ENCODE measurements at regions not wholly inside any gene's neighbourhood (a gene's known extent, or its start where the extent isn't known, plus 50 kb on each side); places are given as distances from the start of the nearest gene placed in this dataset.
"Not testable (repeated sequence)": the region's sequence is repeated elsewhere in the genome, so short reads cannot be mapped to it uniquely, and the experiment has no call there.

DNA sequence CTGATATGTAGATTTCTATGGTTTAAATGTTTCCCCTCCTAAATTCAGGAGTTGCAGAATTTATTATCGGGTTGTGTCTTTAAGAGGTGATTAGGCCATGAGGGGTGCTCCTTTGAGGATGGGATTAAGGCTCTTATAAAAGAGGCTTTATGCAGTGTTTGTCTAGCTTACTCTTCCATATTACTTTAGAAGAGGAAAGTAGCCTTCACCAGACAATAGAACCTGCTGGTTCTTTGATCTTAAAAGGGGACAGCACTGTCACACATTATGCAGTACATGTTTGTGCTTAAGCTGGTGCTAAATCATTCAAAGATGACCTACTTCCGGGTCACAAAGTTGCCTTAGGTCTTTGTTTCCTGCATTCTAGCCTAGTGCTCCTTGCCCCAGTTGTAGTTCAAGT lies 81.0 kb downstream of the CPXCR1 start:
- no peaks in the 10 kb centered on the region for H3K9me3 ChIP-seq
- H3K27ac ChIP-seq, result no peak overlapping the region
- no peaks in the 10 kb centered on the region for H3K4me1 ChIP-seq
- H3K36me3 ChIP-seq, result no peaks in the 10 kb centered on the region
- ATAC-seq (no peak), DNase-seq (no peak)
- H3K4me3 ChIP-seq, result no peak overlapping the region
- TF ChIP-seq, protein P1, sequence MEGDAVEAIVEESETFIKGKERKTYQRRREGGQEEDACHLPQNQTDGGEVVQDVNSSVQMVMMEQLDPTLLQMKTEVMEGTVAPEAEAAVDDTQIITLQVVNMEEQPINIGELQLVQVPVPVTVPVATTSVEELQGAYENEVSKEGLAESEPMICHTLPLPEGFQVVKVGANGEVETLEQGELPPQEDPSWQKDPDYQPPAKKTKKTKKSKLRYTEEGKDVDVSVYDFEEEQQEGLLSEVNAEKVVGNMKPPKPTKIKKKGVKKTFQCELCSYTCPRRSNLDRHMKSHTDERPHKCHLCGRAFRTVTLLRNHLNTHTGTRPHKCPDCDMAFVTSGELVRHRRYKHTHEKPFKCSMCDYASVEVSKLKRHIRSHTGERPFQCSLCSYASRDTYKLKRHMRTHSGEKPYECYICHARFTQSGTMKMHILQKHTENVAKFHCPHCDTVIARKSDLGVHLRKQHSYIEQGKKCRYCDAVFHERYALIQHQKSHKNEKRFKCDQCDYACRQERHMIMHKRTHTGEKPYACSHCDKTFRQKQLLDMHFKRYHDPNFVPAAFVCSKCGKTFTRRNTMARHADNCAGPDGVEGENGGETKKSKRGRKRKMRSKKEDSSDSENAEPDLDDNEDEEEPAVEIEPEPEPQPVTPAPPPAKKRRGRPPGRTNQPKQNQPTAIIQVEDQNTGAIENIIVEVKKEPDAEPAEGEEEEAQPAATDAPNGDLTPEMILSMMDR (IDR thresholded peaks at IDR 0.05), result no peak
- H3K27me3 ChIP-seq (ENCODE audit: low read depth), result no peaks in the 10 kb centered on the region
- intact Hi-C loops (cut with DNase I), result no loop called here

DNA sequence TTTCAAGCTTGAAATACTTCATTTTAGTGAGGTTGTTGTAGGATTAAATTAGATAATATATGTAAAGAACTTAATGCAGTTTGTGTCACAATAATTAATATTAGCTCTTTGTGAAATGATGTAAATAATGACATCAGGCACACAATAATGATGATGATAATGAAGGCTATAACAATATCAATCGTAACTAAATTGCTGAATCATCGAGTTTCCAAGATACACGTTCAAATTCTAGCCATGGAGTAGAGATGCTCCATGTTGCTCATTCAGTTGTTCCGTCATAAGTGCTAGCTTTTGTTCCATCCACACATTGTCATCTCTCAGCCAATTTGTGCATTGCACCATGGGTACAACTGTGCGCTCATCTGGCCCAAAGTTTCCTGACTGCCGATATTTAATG lies 83.1 kb downstream of the CPXCR1 start:
- TF ChIP-seq, protein P1 (IDR thresholded peaks at IDR 0.05), result no peak
- no peaks in the 10 kb centered on the region for H3K9me3 ChIP-seq
- DNase-seq (no peak), ATAC-seq (no peak)
- H3K27me3 ChIP-seq (ENCODE audit: low read depth), result no peaks in the 10 kb centered on the region
- H3K4me1 ChIP-seq, result no peaks in the 10 kb centered on the region
- no peak overlapping the region for H3K27ac ChIP-seq
- no peaks in the 10 kb centered on the region for H3K36me3 ChIP-seq
- no peak overlapping the region for H3K4me3 ChIP-seq
- intact Hi-C loops (cut with DNase I), result no loop called here

DNA sequence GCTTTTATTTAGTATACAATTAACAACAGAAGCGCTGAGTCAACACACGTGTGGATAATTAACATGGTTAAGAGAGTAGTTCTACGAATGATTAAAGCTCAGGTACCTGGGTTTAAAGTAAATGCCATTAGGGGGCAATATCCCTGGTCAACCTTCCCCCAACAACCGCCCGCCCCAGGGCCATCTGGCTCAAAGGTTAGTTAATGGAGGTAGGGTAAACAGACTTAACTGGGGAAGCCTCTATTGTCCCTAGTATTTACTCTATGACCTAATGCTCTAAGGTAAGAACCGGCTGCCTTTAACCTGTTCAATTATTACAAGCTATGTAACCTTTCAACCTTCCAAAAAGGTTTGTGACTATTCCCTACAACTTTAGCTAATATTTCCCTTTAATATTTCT lies 90.7 kb downstream of the CPXCR1 start:
- H3K4me3 ChIP-seq; ATAC-seq; H3K27ac ChIP-seq; DNase-seq; H3K36me3 ChIP-seq; intact Hi-C loops (cut with DNase I); H3K27me3 ChIP-seq (ENCODE audit: low read depth); H3K9me3 ChIP-seq; H3K4me1 ChIP-seq: not testable (repeated sequence)

DNA sequence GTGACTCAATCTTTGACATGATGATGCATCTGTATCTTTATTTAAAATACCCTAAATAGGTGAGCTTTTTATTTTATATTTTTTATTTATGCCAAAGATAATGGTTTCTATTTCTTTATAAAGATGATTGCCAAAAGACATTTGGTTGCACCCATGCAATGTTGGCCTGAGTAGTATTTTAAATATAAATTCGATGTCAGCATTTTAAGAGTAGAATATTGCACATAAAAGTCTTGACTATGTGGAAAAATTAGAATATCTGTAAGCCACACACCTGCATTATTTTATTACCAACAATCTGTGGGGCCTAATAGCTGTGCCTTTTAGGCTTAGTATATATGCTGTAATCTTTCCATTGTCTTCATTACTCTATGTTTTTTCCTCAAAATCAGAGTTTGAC lies 91.4 kb downstream of the CPXCR1 start:
- no peaks in the 10 kb centered on the region for H3K9me3 ChIP-seq
- TF ChIP-seq, protein P1 (IDR thresholded peaks at IDR 0.05), result no peak
- no peaks in the 10 kb centered on the region for H3K27me3 ChIP-seq (ENCODE audit: low read depth)
- no peak overlapping the region for H3K4me3 ChIP-seq
- H3K27ac ChIP-seq, result no peak overlapping the region
- no peak for DNase-seq
- intact Hi-C loops (cut with DNase I), result no loop called here
- no peaks in the 10 kb centered on the region for H3K4me1 ChIP-seq
- no peak for ATAC-seq
- H3K36me3 ChIP-seq, result no peaks in the 10 kb centered on the region

DNA sequence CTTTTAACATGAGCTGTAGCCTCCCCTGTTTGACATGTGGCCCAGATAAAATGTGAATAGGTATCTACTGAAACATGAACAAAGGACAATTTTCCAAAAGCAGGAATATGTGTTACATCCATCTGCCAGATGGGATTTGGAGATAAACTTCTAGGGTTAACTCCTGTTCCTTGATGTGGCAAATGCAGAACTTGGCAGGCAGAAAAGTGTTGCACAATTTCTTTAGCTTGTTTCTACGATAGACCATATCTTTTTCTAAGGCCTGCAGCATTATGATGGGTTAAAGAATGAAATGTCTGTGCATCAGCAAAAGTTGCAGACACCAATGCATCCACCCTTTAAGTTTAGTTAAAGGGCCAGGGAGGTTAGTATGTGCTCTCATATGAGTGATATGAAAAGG lies 96.8 kb downstream of the CPXCR1 start:
- H3K36me3 ChIP-seq; H3K27ac ChIP-seq; H3K4me1 ChIP-seq; intact Hi-C loops (cut with DNase I); H3K9me3 ChIP-seq; H3K27me3 ChIP-seq (ENCODE audit: low read depth); DNase-seq; H3K4me3 ChIP-seq; ATAC-seq: not testable (repeated sequence)

DNA sequence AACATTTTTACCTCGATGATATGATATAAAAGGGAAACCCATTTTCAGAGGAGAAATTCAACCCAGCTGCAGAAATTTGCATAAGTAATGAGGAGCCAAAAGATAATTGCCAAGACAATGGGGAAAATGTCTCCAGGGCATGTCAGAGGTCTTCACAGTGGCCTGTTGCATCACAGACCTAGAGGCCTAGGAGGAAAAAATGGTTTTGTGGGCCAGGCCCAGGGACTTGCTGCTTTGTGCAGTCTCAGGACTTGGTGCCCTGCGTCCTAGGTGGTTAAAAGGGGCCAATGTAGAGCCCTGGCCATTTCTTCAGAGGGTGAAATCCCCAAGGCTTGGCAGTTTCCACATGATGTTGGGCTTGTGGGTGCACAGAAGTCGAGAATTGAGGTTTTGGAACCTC lies 106.9 kb downstream of the CPXCR1 start:
- TF ChIP-seq, protein P1 (IDR thresholded peaks at IDR 0.05), result no peak
- intact Hi-C loops (cut with DNase I), result no loop called here
- ATAC-seq, result no peak
- DNase-seq, result no peak
- no peaks in the 10 kb centered on the region for H3K4me1 ChIP-seq
- H3K27ac ChIP-seq, result no peak overlapping the region
- no peak overlapping the region for H3K4me3 ChIP-seq
- no peaks in the 10 kb centered on the region for H3K9me3 ChIP-seq
- no peaks in the 10 kb centered on the region for H3K36me3 ChIP-seq
- H3K27me3 ChIP-seq (ENCODE audit: low read depth), result no peaks in the 10 kb centered on the region

DNA sequence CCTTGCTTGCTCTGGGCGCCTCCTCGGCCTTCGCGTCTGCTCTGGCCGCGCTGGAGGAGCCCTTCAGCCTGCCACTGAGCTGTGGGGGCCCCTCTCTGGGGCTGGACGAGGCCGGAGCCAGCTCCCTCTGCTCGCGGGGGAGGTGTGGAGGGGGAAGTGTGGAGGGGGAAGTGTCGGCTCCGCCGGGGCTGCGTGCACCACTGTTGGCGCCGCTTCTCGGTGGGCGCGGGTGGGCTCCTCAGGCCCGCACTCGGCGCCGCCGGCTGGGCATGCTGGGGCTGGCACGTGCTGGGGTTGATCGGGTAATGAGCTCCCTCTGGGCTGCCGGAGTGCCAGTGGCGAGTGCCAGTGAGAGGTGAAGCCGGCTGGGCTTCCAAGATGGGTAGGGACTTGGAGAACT lies 116.7 kb downstream of the CPXCR1 start:
- Histone ChIP-seq H3K4me1 (no peaks in the 10 kb centered on the region), H3K4me3 (no peak overlapping the region), H3K36me3 (no peaks in the 10 kb centered on the region), H3K27ac (no peak overlapping the region), H3K9me3 (no peaks in the 10 kb centered on the region), H3K27me3 (ENCODE audit: low read depth) (no peaks in the 10 kb centered on the region)
- no peak for ATAC-seq
- intact Hi-C loops (cut with DNase I), result no loop called here
- TF ChIP-seq, protein P1 (IDR thresholded peaks at IDR 0.05), result no peak
- DNase-seq, result peak; percentile 12
